ENCODE measurements at regions not wholly inside any gene's neighbourhood (a gene's known extent, or its start where the extent isn't known, plus 50 kb on each side); places are given as distances from the start of the nearest gene placed in this dataset.

GRCh38 chr4:110675426-110675825 is 52.5 kb upstream of the PITX2 start:
- DNase-seq (ENCODE audit: low spot score), result no peak

- no peak for DNase-seq (ENCODE audit: low spot score)
Measured at GRCh38 chr4:110676241-110676640, 53.4 kb upstream of the PITX2 start.

DNA sequence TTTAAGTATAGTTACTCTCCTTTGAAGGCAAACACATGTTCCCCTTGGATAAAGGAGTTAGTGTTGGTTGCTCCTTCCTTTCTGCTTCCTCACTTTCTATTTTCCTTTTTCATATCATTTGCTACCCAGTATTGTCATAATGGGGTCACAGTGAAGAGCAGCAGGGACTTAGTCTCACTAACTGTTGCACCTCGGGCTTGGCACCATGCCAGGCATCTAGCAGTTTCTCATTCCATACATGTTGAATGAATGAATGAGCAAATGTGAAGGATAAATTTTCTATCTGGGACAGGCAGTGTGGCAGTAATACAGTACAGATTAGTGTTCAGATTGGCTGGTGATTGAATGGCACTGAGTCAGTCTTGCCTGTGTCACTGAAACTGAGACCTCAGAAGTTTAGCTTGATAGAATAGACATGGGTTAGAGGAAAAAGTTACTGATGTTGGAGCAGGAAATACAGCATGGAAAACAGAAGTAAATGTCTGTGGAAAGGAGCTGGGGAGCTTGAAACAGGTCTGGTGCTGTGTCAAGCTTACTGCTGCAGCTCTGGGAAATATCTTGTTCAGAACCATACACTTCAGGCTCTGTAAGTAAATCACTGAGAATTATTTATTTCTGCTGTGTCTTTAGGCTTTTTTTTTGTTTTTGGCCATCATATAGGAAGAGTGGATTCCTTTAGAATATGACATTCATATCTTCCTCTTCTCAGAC is 55.8 kb upstream of the PITX2 start:
- DNase-seq (ENCODE audit: low spot score), result no peak

GRCh38 chr4:110680265-110680664 is 57.4 kb upstream of the PITX2 start:
- DNase-seq (ENCODE audit: low spot score), result no peak

DNA sequence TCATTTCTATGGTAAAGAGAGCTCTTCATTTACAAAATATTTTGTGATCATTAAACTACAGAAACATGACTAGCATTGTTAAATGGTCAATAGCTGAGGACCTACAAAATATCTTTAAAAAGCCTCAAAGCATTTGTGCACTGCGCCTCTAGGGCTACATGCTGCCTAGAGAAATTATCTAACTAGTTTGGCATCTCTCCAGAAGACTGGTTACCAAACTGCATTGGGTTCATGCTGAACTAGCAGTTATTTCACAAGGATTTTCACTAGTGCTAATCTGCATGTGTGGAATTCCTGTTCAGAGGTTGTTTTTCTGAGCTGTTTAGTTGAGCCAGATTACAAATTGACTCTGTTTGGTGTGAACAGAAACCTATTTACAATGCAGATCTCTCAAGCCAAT is 58.5 kb upstream of the PITX2 start:
- DNase-seq (ENCODE audit: low spot score), result no peak

DNA sequence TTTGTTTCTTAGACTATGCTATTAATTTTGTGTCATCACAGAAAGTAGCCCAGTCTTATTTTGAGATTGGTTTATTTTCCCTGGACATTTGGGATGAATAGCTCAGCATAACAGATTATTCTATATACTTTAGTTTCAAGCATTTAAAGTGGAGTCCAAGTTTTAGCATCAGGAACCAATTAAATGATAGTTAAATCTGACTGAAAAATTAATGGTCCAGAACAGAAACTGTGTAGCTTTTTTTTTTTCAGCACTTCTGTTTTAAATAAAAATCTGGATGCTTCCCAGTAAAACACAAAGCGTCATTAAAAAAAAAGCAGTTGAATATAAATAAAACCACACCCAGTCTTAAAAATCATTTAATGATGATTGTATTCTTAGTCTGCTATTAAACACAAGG is 59.4 kb upstream of the PITX2 start:
- DNase-seq (ENCODE audit: low spot score), result no peak

- DNase-seq (ENCODE audit: low spot score), result no peak
Measured at GRCh38 chr4:110683601-110684000, 60.7 kb upstream of the PITX2 start.

- no peak for DNase-seq (ENCODE audit: low spot score)
Measured at GRCh38 chr4:110702326-110702725, 79.4 kb upstream of the PITX2 start.

DNA sequence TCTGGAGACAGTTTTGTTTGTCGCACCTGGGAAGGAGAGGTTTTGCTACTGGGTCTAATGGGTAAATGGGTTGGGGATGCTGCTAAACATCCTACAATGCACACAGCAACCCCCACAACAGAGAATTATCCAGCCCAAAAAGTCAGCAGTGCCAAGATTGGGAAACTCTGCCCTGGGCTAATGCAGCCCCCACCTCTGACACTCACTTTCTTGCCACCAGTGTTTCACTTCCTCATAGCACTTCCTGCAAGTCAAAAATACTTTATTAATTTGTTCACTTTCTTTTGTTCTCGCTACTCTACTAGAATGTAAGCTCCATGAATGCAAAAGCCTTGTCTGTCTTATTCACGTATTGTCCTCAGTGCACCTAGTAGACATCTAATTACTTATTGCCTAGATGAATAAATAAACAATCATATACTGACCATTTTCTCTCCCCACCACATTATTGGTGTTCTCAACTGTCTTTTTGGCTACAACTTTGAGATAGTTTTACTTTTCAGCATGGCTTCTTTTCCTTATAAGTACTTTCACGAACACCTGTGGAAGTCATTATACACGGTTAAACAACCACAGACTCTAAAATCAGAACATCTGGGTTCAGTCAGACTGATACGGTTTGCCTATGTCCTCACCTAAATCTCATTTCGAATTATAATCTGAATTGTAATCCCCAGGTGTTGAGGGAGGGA is 82.0 kb upstream of the PITX2 start:
- DNase-seq (ENCODE audit: low spot score), result no peak

GRCh38 chr4:110705440-110705782 is 82.5 kb upstream of the PITX2 start:
- DNase-seq (ENCODE audit: low spot score), result no peak

DNA sequence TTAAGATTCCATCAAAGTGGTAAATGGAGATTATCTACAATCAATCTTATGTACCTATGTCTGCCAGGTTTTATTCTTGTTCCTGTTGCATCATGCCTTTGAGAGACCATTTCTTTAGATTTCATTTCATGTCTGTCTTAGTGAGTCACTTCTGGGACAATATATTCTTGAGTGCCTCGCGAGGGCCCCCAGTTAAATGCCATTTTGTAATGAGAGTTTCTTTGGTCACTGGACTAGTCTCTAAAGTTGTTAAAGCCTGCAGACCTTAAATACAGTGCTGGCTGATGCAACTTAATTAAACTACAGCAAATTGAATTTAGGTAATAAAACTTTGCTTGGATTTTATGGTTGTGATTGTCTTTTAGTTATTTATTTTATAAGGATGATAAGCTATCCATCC is 87.2 kb upstream of the PITX2 start:
- no peak for DNase-seq (ENCODE audit: low spot score)

- no peak for DNase-seq (ENCODE audit: low spot score)
Measured at GRCh38 chr4:110712486-110712885, 89.6 kb upstream of the PITX2 start.

GRCh38 chr4:110730318-110730717 is 107.4 kb upstream of the PITX2 start:
- no peak for DNase-seq (ENCODE audit: low spot score)

DNA sequence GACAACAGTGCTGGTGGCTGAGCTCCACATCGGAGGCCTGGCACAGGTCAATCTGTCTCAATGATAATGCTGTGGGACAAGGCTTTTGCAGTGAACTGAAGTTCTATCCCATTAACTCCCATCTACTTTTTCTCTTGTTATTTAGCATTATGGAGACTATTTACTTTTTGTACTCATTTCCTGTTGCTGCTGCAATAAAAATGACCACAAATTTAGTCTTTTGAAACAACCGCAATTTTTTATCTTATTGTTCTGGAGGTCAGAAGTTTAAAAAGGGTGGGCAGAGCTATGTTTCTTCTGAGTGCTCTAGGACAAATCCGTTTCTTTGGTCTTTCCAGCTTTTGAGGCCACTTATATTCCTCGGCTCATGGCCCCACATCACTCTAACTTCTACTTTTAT is 111.0 kb upstream of the PITX2 start:
- DNase-seq (ENCODE audit: low spot score), result no peak

- no peak for DNase-seq (ENCODE audit: low spot score)
Measured at GRCh38 chr4:110735686-110736085, 112.8 kb upstream of the PITX2 start.

GRCh38 chr4:110737931-110738330 is 115.1 kb upstream of the PITX2 start:
- DNase-seq (ENCODE audit: low spot score), result no peak

- DNase-seq (ENCODE audit: low spot score), result no peak
Measured at GRCh38 chr4:110742143-110742542, 119.3 kb upstream of the PITX2 start.

DNA sequence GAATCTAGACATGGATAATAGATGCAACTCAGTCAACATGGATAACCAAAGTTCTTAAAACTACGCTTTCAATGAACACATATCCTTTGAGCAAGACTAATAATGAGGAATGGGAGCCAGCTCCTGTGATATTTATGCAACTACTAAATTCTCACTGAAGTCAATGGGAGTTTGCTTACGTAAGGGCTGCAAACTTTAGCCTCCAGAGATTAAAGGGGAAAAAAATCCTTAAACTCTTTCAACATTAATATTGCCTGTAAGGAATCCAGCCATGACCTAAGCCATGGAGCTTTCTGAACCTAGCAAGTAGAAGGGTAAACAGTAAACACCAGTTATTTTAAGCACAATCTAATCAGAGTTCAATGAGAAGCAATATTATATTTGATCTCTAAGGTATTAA is 125.2 kb upstream of the PITX2 start:
- DNase-seq (ENCODE audit: low spot score), result no peak

DNA sequence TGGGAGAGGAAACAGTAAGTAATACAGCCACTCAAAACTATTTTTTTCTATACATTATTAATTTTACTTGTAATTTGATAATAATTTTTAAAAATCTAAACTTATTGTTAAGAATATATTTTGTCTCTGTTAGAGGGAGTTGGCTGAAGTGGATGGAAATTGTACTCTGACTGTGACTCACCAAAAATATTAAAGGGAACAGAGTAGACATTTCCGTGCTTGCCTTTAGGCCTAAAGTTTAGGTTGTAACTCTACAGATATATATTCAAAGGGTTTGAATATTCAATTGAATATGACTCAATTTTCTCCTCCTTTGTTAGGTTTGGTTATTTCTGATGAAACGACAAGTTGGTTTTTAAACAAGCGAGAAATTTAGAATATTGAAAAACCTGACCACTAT is 128.3 kb upstream of the PITX2 start:
- no peak for DNase-seq (ENCODE audit: low spot score)

DNA sequence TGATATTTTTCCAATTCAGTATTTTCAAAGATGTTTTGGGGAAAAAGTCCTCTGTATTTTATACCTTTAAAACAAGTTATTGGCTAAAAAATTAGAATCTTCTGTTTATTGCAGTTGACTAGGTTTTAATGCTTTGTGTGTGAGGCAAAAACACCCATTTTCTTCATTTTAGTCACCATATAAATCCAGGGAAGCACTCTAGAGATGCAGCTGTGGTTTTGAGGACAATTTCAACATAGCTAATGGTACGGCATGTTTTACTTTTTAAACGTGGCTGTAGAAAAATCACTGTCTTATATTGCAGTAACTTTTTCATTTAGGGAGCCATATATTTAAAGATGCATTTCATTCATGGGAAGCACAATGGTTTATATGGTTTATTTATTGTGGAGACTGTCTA is 129.1 kb upstream of the PITX2 start:
- DNase-seq (ENCODE audit: low spot score), result no peak

DNA sequence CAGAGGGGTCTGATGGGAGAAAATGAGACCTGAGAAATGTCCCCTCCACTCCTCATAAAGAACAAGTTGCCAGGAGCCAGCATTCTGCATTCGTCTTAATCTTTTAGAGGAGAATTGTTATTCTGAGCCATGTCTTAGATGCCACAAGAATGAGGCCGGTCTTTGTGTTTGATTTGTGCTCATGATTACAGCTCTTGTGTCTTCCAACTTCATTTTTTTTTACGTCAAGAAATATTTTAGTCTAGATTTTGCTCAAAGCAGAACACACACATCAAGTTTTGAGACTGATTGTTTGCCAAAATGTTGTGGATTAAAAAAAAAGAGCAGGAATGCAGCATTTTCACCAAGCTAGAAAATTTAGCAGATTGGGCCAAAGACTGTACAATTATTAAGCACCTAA is 130.6 kb upstream of the PITX2 start:
- no peak for DNase-seq (ENCODE audit: low spot score)

DNA sequence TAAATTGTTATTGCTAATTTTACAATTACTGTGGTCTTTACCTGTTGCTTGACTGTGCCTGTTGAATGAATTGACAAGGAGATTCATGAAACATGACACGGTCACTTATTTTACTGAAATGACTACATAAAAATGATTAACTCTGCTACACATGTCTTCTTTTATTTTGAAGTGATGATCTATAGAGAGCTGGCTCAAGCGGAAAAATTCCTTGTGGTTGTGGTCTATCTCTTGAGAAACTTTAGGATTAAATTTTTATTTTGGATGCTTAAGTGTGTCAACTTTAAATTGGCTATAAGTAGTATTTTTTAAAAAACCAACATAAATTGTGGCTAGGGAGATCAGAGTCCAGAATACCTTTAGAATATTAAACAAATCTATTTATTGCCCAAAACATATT is 131.8 kb upstream of the PITX2 start:
- no peak for DNase-seq (ENCODE audit: low spot score)

DNA sequence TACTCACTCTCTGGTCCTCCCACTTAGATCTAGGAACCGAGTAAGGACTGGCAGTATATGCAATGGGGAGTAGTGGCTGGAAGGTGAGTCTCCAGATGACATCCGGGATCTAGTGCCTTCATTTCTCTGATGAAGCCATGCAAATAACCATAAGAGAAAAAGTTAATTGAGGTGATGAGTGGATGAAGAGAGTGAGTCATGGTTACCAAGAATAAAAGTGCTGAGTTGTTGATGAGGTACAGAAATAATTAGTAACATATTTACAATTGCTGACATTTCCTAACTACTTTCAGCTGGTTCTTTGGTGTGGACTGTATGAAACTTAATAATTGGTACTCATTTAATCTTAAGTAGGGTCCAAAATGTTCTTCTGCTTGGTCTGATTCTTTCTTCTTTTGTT is 146.7 kb upstream of the PITX2 start:
- DNase-seq (ENCODE audit: low spot score), result no peak

- no peak for DNase-seq (ENCODE audit: low spot score)
Measured at GRCh38 chr4:110770353-110770752, 147.5 kb upstream of the PITX2 start.
